GM13977 (cell line): ENCODE measurements at regions not wholly inside any gene's neighbourhood (a gene's known extent, or its start where the extent isn't known, plus 50 kb on each side); places are given as distances from the start of the nearest gene placed in this dataset.

Experiments
- DNase-seq: peaks from one replicate; pipeline ENCODE4 v3.0.0; 2012; ENCODE audit warnings: low spot score
- in situ Hi-C: fragments of 300-500 bp; cut with MboI; formaldehyde crosslinking; loops from one replicate; pipeline ENCODE4 v1.12.0; 2022; ENCODE audit warnings: low sequenced_read_pairs, low pct_unique_long_range_greater_than_20kb, mixed read lengths, inconsistent platforms; ENCODE audit not compliant: unreplicated experiment
- TF ChIP-seq, protein P1 (sequence below): IDR thresholded peaks from 2 replicates; pipeline ENCODE4 v1.5.1; 2012; ENCODE audit warnings: mild to moderate bottlenecking, control low read depth; ENCODE audit not compliant: insufficient read depth; ENCODE audit errors: extremely low read depth, missing control alignments

DNA sequence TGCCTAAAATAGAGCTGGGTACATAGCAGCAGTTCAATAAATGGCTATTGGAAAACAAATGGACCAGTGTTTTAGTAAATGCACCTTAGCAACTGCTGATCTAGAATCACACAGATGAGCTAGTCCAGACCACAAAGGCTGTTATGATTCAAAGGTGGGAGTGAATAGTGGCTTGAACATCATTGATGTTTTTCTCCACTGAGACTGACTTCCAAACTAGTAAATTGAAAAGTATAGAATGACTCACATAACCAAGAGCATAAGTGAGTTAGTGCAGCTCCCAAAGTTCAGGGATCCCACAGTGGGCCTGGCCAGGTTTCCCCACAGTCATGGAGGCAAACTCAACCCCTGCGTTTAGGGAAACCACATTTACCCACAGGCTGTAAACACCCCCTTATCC is 106.7 kb upstream of the YPEL5 start:
- TF ChIP-seq, protein P1, sequence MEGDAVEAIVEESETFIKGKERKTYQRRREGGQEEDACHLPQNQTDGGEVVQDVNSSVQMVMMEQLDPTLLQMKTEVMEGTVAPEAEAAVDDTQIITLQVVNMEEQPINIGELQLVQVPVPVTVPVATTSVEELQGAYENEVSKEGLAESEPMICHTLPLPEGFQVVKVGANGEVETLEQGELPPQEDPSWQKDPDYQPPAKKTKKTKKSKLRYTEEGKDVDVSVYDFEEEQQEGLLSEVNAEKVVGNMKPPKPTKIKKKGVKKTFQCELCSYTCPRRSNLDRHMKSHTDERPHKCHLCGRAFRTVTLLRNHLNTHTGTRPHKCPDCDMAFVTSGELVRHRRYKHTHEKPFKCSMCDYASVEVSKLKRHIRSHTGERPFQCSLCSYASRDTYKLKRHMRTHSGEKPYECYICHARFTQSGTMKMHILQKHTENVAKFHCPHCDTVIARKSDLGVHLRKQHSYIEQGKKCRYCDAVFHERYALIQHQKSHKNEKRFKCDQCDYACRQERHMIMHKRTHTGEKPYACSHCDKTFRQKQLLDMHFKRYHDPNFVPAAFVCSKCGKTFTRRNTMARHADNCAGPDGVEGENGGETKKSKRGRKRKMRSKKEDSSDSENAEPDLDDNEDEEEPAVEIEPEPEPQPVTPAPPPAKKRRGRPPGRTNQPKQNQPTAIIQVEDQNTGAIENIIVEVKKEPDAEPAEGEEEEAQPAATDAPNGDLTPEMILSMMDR, result no peak
- DNase-seq, result no peak
- in situ Hi-C loops, result no loop called here

DNA sequence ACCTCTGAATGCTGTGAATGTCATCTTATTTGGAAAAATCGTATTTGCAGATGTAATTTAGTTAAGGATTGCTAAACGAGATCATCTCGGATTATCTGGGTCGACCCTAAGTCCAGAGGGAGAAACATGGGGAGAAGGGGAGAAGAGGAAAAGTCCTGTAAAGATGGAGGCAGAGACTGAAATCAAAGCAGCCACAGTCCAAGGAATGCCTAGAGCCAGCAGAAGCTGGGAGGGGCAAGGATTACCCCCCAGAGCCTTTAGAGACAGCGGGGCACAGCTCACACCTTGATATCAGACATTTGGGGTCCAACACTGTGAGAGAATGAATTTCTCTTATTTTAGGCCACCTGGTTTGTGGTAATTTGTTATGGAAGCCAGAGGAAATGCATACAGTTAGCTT is 104.9 kb upstream of the YPEL5 start:
- TF ChIP-seq, protein P1, result no peak
- in situ Hi-C loops, result no loop called here
- no peak for DNase-seq

DNA sequence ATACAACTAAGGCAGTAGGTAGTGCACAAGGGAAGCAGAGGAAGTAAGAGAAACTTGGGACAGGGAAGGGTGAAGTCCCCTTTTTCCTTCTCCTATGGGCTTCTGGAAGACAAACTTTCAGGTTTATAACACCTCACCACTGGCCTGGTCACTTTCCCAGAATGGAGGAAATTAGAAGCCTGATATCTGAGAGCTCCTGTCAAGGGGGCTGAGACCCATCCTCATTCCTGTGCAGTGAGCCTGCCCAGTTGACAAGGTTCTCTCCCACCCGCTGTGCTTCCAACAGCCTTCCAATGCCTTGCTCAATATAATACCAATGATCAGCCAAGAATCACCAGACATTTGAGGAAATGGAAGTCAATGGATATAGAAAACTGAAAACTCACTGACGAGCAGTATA is 100.4 kb upstream of the YPEL5 start:
- in situ Hi-C loops, result no loop called here
- DNase-seq, result no peak
- TF ChIP-seq, protein P1, result no peak

DNA sequence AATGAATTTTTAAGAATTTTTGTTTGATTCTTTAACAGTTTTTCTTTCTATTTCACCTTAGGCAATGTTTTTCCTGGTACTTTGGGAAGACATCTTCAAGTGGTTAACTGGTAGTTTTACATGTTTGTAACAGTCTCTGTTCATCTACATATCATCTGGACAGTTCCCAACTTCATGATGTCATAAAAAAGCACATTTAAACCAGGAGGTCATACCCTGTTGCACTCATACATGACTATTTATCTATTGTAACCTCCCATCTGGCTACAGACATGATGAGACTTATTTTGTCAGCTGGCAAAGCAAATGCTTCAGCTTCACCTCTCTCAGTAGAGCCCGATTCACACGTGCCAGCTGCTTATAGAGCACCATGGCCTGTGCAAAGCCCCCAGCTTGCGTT is 99.8 kb upstream of the YPEL5 start:
- in situ Hi-C loops, result no loop called here
- no peak for DNase-seq
- TF ChIP-seq, protein P1, result no peak

DNA sequence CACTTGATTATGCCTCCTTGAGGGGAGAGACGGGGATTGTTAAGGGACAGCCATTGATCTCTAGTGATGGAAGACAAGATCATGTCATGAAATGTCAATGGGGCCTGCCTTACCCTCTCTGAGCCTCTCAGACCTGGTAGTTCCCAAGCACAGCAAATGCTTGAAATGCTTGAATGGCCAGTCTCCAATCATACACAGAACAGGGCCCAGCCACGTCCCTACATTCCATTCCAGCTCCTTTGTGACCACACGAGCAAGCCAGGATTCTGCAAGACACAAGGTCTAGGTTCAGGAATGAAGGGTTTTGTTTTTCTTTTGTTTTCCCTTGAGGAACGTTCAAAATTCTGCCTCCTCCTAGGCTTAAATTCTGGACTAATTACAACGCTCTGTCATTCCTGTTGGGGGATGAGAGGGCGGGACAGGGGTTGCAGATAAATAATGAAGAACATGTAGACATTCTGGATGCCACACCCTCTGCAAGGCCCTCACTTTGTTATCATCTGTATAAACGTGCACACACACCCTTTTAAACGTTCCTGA is 98.1 kb upstream of the YPEL5 start:
- in situ Hi-C loops, result no loop called here
- TF ChIP-seq, protein P1, result no peak
- no peak for DNase-seq

DNA sequence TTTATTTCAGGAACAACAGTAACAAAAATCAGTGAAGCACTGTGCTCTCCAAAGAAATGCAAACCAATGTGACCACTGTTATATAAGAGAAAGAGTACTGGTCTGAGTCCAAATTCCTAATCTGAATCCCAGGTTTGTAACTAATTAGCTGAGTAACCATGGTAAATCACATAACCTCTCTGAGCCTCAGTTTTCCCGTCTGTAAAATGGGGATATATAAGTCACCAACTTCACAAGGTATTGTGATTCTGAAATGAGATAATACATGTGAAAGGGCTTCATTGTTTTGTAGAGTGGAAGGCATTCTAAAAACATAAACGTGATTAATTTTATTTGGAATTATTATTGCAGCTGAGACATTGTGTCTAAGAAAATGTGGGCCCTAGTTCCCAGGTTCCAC is 91.3 kb upstream of the YPEL5 start:
- in situ Hi-C loops, result no loop called here
- TF ChIP-seq, protein P1, result no peak

DNA sequence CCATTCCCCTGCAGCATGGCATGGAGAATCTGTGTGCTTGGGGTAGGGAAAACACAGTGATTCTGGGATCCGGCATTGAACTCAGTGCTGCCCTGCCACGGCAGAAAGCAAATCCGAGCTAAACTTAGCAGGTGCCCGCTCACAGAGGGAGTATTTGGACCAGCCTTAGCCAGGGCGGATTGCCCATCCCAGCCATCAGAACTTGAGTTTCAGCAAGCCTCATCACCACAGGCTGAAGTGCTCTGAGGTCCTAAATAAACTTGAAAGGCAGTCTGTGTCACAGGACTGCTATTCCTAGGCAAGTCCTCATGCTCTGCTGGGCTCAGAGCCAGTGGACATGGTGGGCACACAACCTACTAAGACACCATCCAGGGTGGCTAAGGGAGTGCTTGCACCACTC is 86.2 kb upstream of the YPEL5 start:
- in situ Hi-C loops, result no loop called here
- no peak for DNase-seq
- TF ChIP-seq, protein P1, result no peak

More for the DNA sequence above, 91.3 kb upstream of the YPEL5 start:
- DNase-seq, result no peak
